Omental fat pad (tissue), 3 donors: ENCODE measurements at regions not wholly inside any gene's neighbourhood (a gene's known extent, or its start where the extent isn't known, plus 50 kb on each side); places are given as distances from the start of the nearest gene placed in this dataset.

Experiments
- ATAC-seq: fragments of 150-250 bp; one replicate; pipeline ENCODE4 v1.9.1; 2016; ENCODE audit warnings: mild to moderate bottlenecking, moderate library complexity; ENCODE audit not compliant: low FRiP score
- DNase-seq: peaks from one replicate; pipeline ENCODE4 v3.0.0-alpha.2; 2019; ENCODE audit warnings: low spot score
- CTCF ChIP-seq, 3 donors: fragments of 450-650 bp; IDR thresholded peaks; one replicate each; pipeline ENCODE4 v1.5.1; 2016 to 2017; ENCODE audit warnings: antibody characterized with exemption in 3 of 3, mild to moderate bottlenecking in 3 of 3, moderate library complexity in 2 of 3

GRCh38 chr7:67616517-67616916 lies 619.9 kb downstream of the TYW1 start:
- no peak for ATAC-seq
- no peak for TF ChIP-seq CTCF (IDR thresholded peaks at IDR 0.05)
- no peak for DNase-seq

- DNase-seq (no peak), ATAC-seq (no peak)
Observed at GRCh38 chr7:67618556-67619162, 622.0 kb downstream of the TYW1 start.

GRCh38 chr7:67619175-67619574 lies 622.5 kb downstream of the TYW1 start:
- ATAC-seq (no peak), DNase-seq (no peak)
- no peak for TF ChIP-seq CTCF (IDR thresholded peaks at IDR 0.05)

More at GRCh38 chr7:67618556-67619162, 622.0 kb downstream of the TYW1 start:
- TF ChIP-seq CTCF (IDR thresholded peaks at IDR 0.05) = no peak

GRCh38 chr7:67620216-67620933 lies 623.7 kb downstream of the TYW1 start:
- no peak for ATAC-seq

GRCh38 chr7:67621704-67622103 lies 625.1 kb downstream of the TYW1 start:
- no peak for DNase-seq
- ATAC-seq = no peak
- no peak for TF ChIP-seq CTCF (IDR thresholded peaks at IDR 0.05)

More at GRCh38 chr7:67620216-67620933, 623.7 kb downstream of the TYW1 start:
- no peak for TF ChIP-seq CTCF (IDR thresholded peaks at IDR 0.05)
- no peak for DNase-seq

GRCh38 chr7:67625257-67625737 lies 628.7 kb downstream of the TYW1 start:
- no peak for ATAC-seq
- no peak for DNase-seq

More at GRCh38 chr7:67625257-67625737, 628.7 kb downstream of the TYW1 start:
- peak in 1 of 3 donors; percentile 6 for TF ChIP-seq CTCF (IDR thresholded peaks at IDR 0.05)
